HepG2 (cell line): ENCODE measurements at regions not wholly inside any gene's neighbourhood (a gene's known extent, or its start where the extent isn't known, plus 50 kb on each side); places are given as distances from the start of the nearest gene placed in this dataset.

Source experiments
- ATAC-seq: fragments of 200-7000 bp; cut with Tn5 transposase; 3 replicates; pipeline ENCODE4 v1.9.1; 2020; ENCODE audit warnings: mild to moderate bottlenecking, moderate library complexity
- BruUV-seq: library from RNA; stranded (reverse); fragments of 400-500 nt; replicated peaks from 2 replicates; lab custom pipeline; 2021; lab: Mats Ljungman, UMichigan
- CTCF ChIA-PET: fragments of 300-600 bp; formaldehyde crosslinking; extraction: SDS; loops from one replicate; lab custom pipeline; 2021; ENCODE audit warnings: low total read pairs, inconsistent platforms, low intra/inter-chr PET ratio; lab: Yijun Ruan, JAX
- POLR2A ChIA-PET: fragments of 350-600 bp; sonication (Branson Sonifier 250); formaldehyde crosslinking; loops from one replicate; lab custom pipeline; 2020; ENCODE audit warnings: antibody characterized with exemption, inconsistent platforms; lab: Yijun Ruan, JAX
- DNase-seq: peaks from one replicate; pipeline ENCODE4 v3.0.0-alpha.2; 2015; ENCODE audit warnings: low spot score
- FAIRE-seq: peaks from 3 replicates; lab custom pipeline; 2011; peaks lifted over from hg19 to GRCh38; lab: Jason Lieb, UNC
- H2AFZ ChIP-seq: one replicate; pipeline ENCODE4 v1.6.1; 2011; ENCODE audit warnings: low read length, inconsistent platforms
- H3K27ac ChIP-seq: fragments of 300-600 bp; 3 replicates; pipeline ENCODE4 v1.8.0; 2011; ENCODE audit warnings: mixed run types, mild to moderate bottlenecking, mixed read lengths, low read length, inconsistent platforms; ENCODE audit not compliant: insufficient read depth; ENCODE audit errors: extremely low read length
- H3K27me3 ChIP-seq, 2 experiments: fragments of 200-600 bp in 1 of 2; 2 replicates in 1 of 2; 3 replicates in 1 of 2; pipeline versions ENCODE4 v1.6.0 to v1.8.0; 2011; ENCODE audit warnings: low read length in 2 of 2, mild to moderate bottlenecking in 2 of 2, moderate library complexity in 2 of 2, inconsistent platforms in 1 of 2; ENCODE audit not compliant: insufficient read depth in 2 of 2, control insufficient read depth in 1 of 2
- H3K36me3 ChIP-seq, 2 experiments: fragments of 200-600 bp in 1 of 2; replicated peaks in 1 of 2; 2 replicates in 1 of 2; 3 replicates in 1 of 2; pipeline versions ENCODE4 v1.5.1 to v1.8.0; 2011; ENCODE audit warnings: low read length in 2 of 2, inconsistent platforms in 1 of 2; ENCODE audit not compliant: insufficient read depth in 2 of 2, control insufficient read depth in 1 of 2
- H3K4me1 ChIP-seq: 2 replicates; pipeline ENCODE4 v1.5.1; 2012; ENCODE audit warnings: low read length, inconsistent platforms; ENCODE audit not compliant: insufficient read depth
- H3K4me2 ChIP-seq: 2 replicates; pipeline ENCODE4 v1.6.0; 2011; ENCODE audit warnings: low read depth, low read length, inconsistent platforms
- H3K4me3 ChIP-seq, 3 experiments: fragments of 200-600 bp in 1 of 3; sonication (generic), shearing (Covaris generic) in 1 of 3; replicated peaks in 1 of 3; 2 replicates each; pipeline ENCODE4 v1.5.1; 2011 to 2016; ENCODE audit warnings: low read length in 3 of 3, inconsistent platforms in 2 of 3, low read depth in 2 of 3, mild to moderate bottlenecking in 2 of 3, control low read depth in 1 of 3, mixed read lengths in 1 of 3; ENCODE audit not compliant: insufficient read depth in 1 of 3
- H3K79me2 ChIP-seq: one replicate; pipeline ENCODE4 v1.6.1; 2011; ENCODE audit warnings: low read length, inconsistent platforms; ENCODE audit not compliant: insufficient read depth
- H3K9ac ChIP-seq: 2 replicates; pipeline ENCODE4 v1.6.0; 2011; ENCODE audit warnings: mild to moderate bottlenecking, low read depth, low read length, inconsistent platforms; ENCODE audit not compliant: insufficient read depth
- H3K9me3 ChIP-seq: 2 replicates; pipeline ENCODE4 v1.5.1; 2012; ENCODE audit warnings: mild to moderate bottlenecking, low read length
- H4K20me1 ChIP-seq: 2 replicates; pipeline ENCODE4 v1.6.0; 2011; ENCODE audit warnings: inconsistent platforms, mild to moderate bottlenecking, low read length, moderate library complexity; ENCODE audit not compliant: insufficient read depth
- GABPA ChIP-seq, 2 experiments: IDR thresholded peaks; 2 replicates each; pipeline ENCODE4 v1.6.1; 2011 to 2016; ENCODE audit warnings: low read depth in 2 of 2, low read length in 1 of 2, missing biosample characterization in 1 of 2, missing genetic modification characterization in 1 of 2
- REXO4 ChIP-seq: sonication (generic); formaldehyde crosslinking; IDR thresholded peaks from 2 replicates; pipeline ENCODE4 v1.8.0; 2022; ENCODE audit warnings: missing genetic modification reagents, mild to moderate bottlenecking, borderline replicate concordance
- ZNF556 ChIP-seq: sonication (generic); formaldehyde crosslinking; IDR thresholded peaks from 2 replicates; pipeline ENCODE4 v1.4.0; 2020; ENCODE audit warnings: mild to moderate bottlenecking, missing genetic modification reagents, borderline replicate concordance
- ZNF574 ChIP-seq: sonication (generic); formaldehyde crosslinking; IDR thresholded peaks from 2 replicates; pipeline ENCODE4 v1.4.0; 2020; ENCODE audit warnings: missing genetic modification reagents
- ZSCAN22 ChIP-seq: sonication (generic); formaldehyde crosslinking; IDR thresholded peaks from 2 replicates; pipeline ENCODE4 v1.4.0; 2020; ENCODE audit warnings: mild to moderate bottlenecking, missing genetic modification reagents
- ZSCAN29 ChIP-seq: sonication (generic); formaldehyde crosslinking; conservative IDR thresholded peaks from 2 replicates; pipeline ENCODE4 v1.4.0; 2020; ENCODE audit warnings: mild to moderate bottlenecking, missing genetic modification reagents
- WGBS: methylation state at CpG from one replicate; pipeline ENCODE4 v1.1.6; 2017; ENCODE audit warnings: low lambda C conversion rate; 5-methylcytosine and 5-hydroxymethylcytosine counted together
- in situ Hi-C: cut with HindIII; loops from 2 replicates; pipeline ENCODE4 v1.10.0; 2017; ENCODE audit warnings: low pct_unique_long_range_greater_than_20kb; ENCODE audit not compliant: extremely low pct_ligation_motif_present
- intact Hi-C: fragments of 100-400 bp; cut with micrococcal nuclease; formaldehyde crosslinking; loops from one replicate; pipeline ENCODE4 v1.10.0; 2022; ENCODE audit not compliant: unreplicated experiment

GRCh38 chr2:241939541-241939940 is 70.0 kb downstream of the RTP5 start:
- in situ Hi-C loops = no loop called here
- CTCF ChIA-PET = no interaction called here

More at GRCh38 chr2:241939541-241939940, 70.0 kb downstream of the RTP5 start:
- Histone ChIP-seq H3K27me3 (peaks cover 7 to 33% of the 10 kb centered on the region in 2 experiments; a peak in 4 of 5 replicates), H3K4me1 (peaks cover 13% of the 10 kb centered on the region), H3K4me2 (peak overlapping the region; percentile 15), H3K27ac (no peak overlapping the region), H3K9me3 (peaks cover 24% of the 10 kb centered on the region; the same call in 1 of the 2 replicates), H3K36me3 (no peaks in the 10 kb centered on the region), H3K4me3 (no peak overlapping the region; a peak in 1 of 6 replicates), H4K20me1 (no peaks in the 10 kb centered on the region), H2AFZ (no peak overlapping the region), H3K79me2 (no peaks in the 10 kb centered on the region), H3K9ac (no peak overlapping the region)
- no TSS peak for BruUV-seq
- DNase-seq (no peak), ATAC-seq (no peak), FAIRE-seq (no peak)
- 12% methylated on average over 6 of the region's 7 CpGs for WGBS
- POLR2A ChIA-PET = no interaction called here
- no peak for TF ChIP-seq ZSCAN29 (CRISPR knock-in tag)
- TF ChIP-seq ZNF556 (CRISPR knock-in tag) = 0 out of 2 replicates have a peak, but pooled peaks have one; percentile 69
- no peak for TF ChIP-seq REXO4 (CRISPR knock-in tag)
- TF ChIP-seq GABPA (IDR thresholded peaks at IDR 0.05; ENCODE audit: low read depth, low read length) = 0 out of 2 replicates have a peak, but pooled peaks have one; percentile 10
- TF ChIP-seq GABPA (CRISPR knock-in tag; IDR thresholded peaks at IDR 0.05; ENCODE audit: low read depth) = no peak
- TF ChIP-seq ZSCAN22 = 0 out of 2 replicates have a peak, but pooled peaks have one; percentile 39
- TF ChIP-seq ZNF574 (CRISPR knock-in tag) = 0 out of 2 replicates have a peak, but pooled peaks have one; percentile 17
- intact Hi-C loops = no loop called here
